ENCODE measurements at regions not wholly inside any gene's neighbourhood (a gene's known extent, or its start where the extent isn't known, plus 50 kb on each side); places are given as distances from the start of the nearest gene placed in this dataset.

- H3K4me1 ChIP-seq (ENCODE audit: control insufficient read depth in 2 of 2, insufficient read depth in 2 of 2, low read length in 2 of 2) = no peaks in the 10 kb centered on the region
- DNase-seq (no peak), ATAC-seq (ENCODE audit: low read depth) (no peak)
- POLR2A ChIA-PET = no interaction called here
- H4K20me1 ChIP-seq (ENCODE audit: control insufficient read depth, insufficient read depth, low read length, poor library complexity, severe bottlenecking) = no peaks in the 10 kb centered on the region
- H3K4me3 ChIP-seq (ENCODE audit: control extremely low read depth in 1 of 5, extremely low read depth in 1 of 5, insufficient read depth in 1 of 5, low read depth in 2 of 5, low read length in 4 of 5) = no peak overlapping the region
- Mint-ChIP-seq H3K4me1 (no peaks in the 10 kb centered on the region), H3K27me3 (no peaks in the 10 kb centered on the region), H3K4me3 (no peak overlapping the region), H3K27ac (no peak overlapping the region), H3K9me3 (ENCODE audit: insufficient read depth) (no peaks in the 10 kb centered on the region)
- CTCF ChIA-PET = no interaction called here
- WGBS (ENCODE audit: insufficient coverage) = 87% methylated on average over 4 of the region's 5 CpGs
- no peaks in the 10 kb centered on the region for H3K79me2 ChIP-seq (ENCODE audit: control insufficient read depth, insufficient read depth, low read length)
- H3K9ac ChIP-seq (ENCODE audit: low read length) = no peak overlapping the region
- no peaks in the 10 kb centered on the region for H3K9me3 ChIP-seq (ENCODE audit: control extremely low read depth in 1 of 3, control insufficient read depth in 2 of 3, insufficient read depth in 1 of 3, low read length in 2 of 3)
- H2AFZ ChIP-seq (ENCODE audit: insufficient read depth, low read depth, low read length, poor library complexity, severe bottlenecking) = no peak overlapping the region
- intact Hi-C loops (cut with micrococcal nuclease) = no loop called here
- no peak overlapping the region for H3K27ac ChIP-seq (ENCODE audit: low read length in 2 of 2)
- no peaks in the 10 kb centered on the region for H3K27me3 ChIP-seq (replicated peaks in 1 of 4; ENCODE audit: control extremely low read depth in 1 of 4, control insufficient read depth in 3 of 4, insufficient read depth in 4 of 4, low read length in 3 of 4)
- TF ChIP-seq EZH2 (IDR thresholded peaks at IDR 0.05; ENCODE audit: borderline replicate concordance, insufficient read depth, low read depth, low read length, poor library complexity, severe bottlenecking) = no peak
- no peak for TF ChIP-seq CTCF (IDR thresholded peaks at IDR 0.05)
- no peak overlapping the region for H3K4me2 ChIP-seq (replicated peaks; ENCODE audit: low read depth, low read length, poor library complexity, severe bottlenecking)
- H3K36me3 ChIP-seq (replicated peaks in 1 of 2; ENCODE audit: control extremely low read depth in 1 of 2, control insufficient read depth in 1 of 2, extremely low read depth in 1 of 2, insufficient read depth in 2 of 2, low read length in 1 of 2) = no peaks in the 10 kb centered on the region
Measured at GRCh38 chr2:6728156-6728555, 137.6 kb downstream of the CMPK2 start.

- Mint-ChIP-seq H3K4me1 (no peaks in the 10 kb centered on the region), H3K27me3 (peaks cover 4% of the 10 kb centered on the region), H3K9me3 (ENCODE audit: insufficient read depth) (no peaks in the 10 kb centered on the region), H3K27ac (no peak overlapping the region), H3K4me3 (no peak overlapping the region)
- no peak overlapping the region for H3K27ac ChIP-seq (ENCODE audit: low read length in 2 of 2)
- H3K9ac ChIP-seq (ENCODE audit: low read length) = no peak overlapping the region
- H3K79me2 ChIP-seq (ENCODE audit: control insufficient read depth, insufficient read depth, low read length) = no peaks in the 10 kb centered on the region
- TF ChIP-seq EZH2 (IDR thresholded peaks at IDR 0.05; ENCODE audit: borderline replicate concordance, insufficient read depth, low read depth, low read length, poor library complexity, severe bottlenecking) (no peak), CTCF (IDR thresholded peaks at IDR 0.05) (no peak)
- no peak overlapping the region for H3K4me3 ChIP-seq (ENCODE audit: control extremely low read depth in 1 of 5, extremely low read depth in 1 of 5, insufficient read depth in 1 of 5, low read depth in 2 of 5, low read length in 4 of 5)
- H3K4me1 ChIP-seq (ENCODE audit: control insufficient read depth in 2 of 2, insufficient read depth in 2 of 2, low read length in 2 of 2) = no peaks in the 10 kb centered on the region
- H3K36me3 ChIP-seq (replicated peaks in 1 of 2; ENCODE audit: control extremely low read depth in 1 of 2, control insufficient read depth in 1 of 2, extremely low read depth in 1 of 2, insufficient read depth in 2 of 2, low read length in 1 of 2) = no peaks in the 10 kb centered on the region
- H4K20me1 ChIP-seq (ENCODE audit: control insufficient read depth, insufficient read depth, low read length, poor library complexity, severe bottlenecking) = no peaks in the 10 kb centered on the region
- POLR2A ChIA-PET = no interaction called here
- DNase-seq = no peak
- CTCF ChIA-PET = no interaction called here
- H3K4me2 ChIP-seq (replicated peaks; ENCODE audit: low read depth, low read length, poor library complexity, severe bottlenecking) = no peak overlapping the region
- no peaks in the 10 kb centered on the region for H3K27me3 ChIP-seq (replicated peaks in 1 of 4; ENCODE audit: control extremely low read depth in 1 of 4, control insufficient read depth in 3 of 4, insufficient read depth in 4 of 4, low read length in 3 of 4)
- ATAC-seq (ENCODE audit: low read depth) = no peak
- WGBS (ENCODE audit: insufficient coverage) = no CpG with 5 or more reads among the region's 2 CpGs
- H3K9me3 ChIP-seq (ENCODE audit: control extremely low read depth in 1 of 3, control insufficient read depth in 2 of 3, insufficient read depth in 1 of 3, low read length in 2 of 3) = no peaks in the 10 kb centered on the region
- H2AFZ ChIP-seq (ENCODE audit: insufficient read depth, low read depth, low read length, poor library complexity, severe bottlenecking) = no peak overlapping the region
- intact Hi-C loops (cut with micrococcal nuclease) = no loop called here
Measured at GRCh38 chr2:6730003-6730402, 135.7 kb downstream of the CMPK2 start.

Data from B cell (primary cell).